NAMALWA (cell line): ENCODE measurements at regions not wholly inside any gene's neighbourhood (a gene's known extent, or its start where the extent isn't known, plus 50 kb on each side); places are given as distances from the start of the nearest gene placed in this dataset.

Experiments
- DNase-seq: peaks from one replicate; pipeline ENCODE4 v3.0.0-alpha.2; 2015; ENCODE audit warnings: low spot score

DNA sequence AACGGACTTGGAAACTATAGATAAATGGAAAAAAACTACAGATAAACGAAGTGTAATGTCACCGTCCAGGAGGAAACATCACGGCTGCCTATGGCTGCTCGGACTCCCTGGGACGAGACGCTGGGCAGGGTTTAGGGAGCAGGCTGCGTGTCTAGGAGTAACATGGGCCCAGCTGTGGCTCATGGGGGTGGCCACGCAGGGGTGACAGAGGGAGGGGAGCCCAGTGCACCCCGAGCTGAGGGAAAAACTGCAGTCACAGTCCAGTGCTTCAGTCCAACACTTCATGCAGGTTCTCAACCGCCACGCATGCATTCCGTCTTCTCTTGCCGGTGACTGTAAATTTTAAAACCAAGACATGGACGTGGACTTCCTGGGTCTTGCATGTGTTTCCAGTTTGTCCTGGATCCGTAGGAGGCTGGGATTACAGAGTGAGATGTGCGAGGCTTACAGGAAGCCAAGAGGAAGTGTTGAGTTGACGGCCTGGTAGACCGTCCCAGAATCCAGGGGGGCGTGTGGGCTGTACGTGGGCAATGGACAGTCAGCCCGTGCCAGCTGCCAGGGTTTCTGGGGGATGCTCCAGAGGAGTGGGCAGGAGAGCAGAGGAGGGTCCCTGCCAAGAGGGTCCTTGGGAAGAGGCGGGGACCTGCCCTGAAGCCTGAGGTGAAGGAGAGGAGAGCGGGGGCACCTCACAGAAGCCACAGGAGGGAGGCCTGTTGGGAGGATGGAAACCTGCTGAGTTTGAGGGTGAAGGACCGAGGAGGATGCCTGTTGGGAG, 691.4 kb downstream of the BRD1 start:
- no peak for DNase-seq

DNA sequence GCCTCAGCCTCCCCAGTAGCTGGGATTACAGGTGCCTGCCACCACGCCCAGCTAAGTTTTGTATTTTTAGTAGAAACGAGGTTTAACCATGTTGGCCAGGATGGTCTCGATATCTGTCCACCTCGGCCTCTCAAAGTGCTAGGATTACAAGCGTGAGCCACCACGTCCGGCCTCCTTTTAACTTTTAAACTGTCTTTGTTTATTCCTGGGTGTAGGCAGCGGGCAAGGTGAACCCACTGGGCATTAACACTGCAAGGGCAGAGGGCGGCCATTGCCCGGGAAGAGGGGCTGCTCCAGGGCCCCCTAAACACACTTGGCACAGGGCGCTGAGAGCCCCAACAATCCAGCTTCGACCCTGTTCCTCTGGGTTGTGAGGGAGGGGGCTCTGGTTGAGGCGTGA, 693.6 kb downstream of the BRD1 start:
- no peak for DNase-seq

- DNase-seq = no peak
Observed at GRCh38 chr22:49133541-49133940, 694.1 kb downstream of the BRD1 start.

GRCh38 chr22:49132009-49132408, 695.7 kb downstream of the BRD1 start:
- DNase-seq = no peak

GRCh38 chr22:49129736-49130135, 697.9 kb downstream of the BRD1 start:
- no peak for DNase-seq

- no peak for DNase-seq
Observed at GRCh38 chr22:49128874-49129273, 698.8 kb downstream of the BRD1 start.

DNA sequence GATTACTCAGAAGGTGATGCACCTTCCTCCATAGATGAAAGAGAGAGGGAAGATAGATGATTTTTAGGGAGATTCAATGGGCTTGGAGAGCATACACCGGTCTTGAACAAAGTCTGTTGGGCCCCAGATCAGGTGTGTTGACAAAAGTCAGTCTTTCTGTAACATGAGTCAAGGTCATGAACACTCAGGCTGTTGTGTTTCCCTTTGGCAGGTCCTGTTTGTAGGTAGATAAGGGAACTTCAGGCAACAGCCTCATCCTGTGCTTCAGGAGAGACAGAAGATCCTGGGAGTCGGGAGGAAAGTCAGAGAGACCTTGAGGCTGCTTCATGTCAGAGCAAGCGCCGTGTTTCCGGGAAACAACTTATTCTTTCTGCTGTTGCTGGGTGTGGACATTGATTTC, 703.1 kb downstream of the BRD1 start:
- no peak for DNase-seq

GRCh38 chr22:49123621-49124192, 704.0 kb downstream of the BRD1 start:
- DNase-seq = no peak

DNA sequence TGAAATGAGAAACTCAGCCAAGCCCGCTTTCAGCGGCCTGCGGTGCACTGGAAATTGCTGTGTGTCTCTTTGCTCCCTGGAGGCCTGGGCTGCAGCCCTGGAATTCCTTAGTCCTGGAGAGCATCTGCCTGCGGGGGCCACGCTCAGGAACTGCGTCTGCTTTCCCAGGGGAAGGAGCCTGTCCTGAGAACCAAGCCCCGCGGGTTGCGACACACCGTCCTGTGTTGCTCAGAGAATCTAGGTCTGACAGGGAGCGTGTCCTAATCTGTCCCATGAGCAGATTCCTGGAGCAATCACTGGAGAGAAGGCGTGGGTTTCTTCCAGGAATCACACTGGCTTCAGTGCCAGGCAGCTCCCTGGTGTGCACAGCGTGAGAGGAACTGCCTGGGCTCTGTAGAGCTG, 708.1 kb downstream of the BRD1 start:
- DNase-seq = no peak

DNA sequence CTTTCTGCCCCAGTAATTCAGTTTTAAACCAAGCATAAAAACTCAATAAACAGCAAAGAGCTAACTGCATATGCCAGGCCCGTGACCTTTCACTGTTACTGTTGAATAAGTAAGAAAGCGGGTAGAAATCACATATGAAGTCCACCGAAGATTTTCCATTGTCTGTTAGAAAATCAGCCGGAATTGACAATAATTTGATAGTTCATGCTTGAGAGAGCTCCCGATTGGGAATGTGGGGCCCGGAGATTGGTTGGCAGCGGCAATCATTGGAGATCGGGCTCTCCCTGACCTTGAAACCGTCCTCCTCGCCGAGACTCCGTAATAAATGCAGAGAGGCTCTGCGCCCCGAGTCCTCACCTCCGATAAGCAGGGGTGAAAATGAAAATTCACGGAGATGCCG, 709.6 kb downstream of the BRD1 start:
- DNase-seq = no peak

GRCh38 chr22:49117486-49117885, 710.2 kb downstream of the BRD1 start:
- no peak for DNase-seq

DNA sequence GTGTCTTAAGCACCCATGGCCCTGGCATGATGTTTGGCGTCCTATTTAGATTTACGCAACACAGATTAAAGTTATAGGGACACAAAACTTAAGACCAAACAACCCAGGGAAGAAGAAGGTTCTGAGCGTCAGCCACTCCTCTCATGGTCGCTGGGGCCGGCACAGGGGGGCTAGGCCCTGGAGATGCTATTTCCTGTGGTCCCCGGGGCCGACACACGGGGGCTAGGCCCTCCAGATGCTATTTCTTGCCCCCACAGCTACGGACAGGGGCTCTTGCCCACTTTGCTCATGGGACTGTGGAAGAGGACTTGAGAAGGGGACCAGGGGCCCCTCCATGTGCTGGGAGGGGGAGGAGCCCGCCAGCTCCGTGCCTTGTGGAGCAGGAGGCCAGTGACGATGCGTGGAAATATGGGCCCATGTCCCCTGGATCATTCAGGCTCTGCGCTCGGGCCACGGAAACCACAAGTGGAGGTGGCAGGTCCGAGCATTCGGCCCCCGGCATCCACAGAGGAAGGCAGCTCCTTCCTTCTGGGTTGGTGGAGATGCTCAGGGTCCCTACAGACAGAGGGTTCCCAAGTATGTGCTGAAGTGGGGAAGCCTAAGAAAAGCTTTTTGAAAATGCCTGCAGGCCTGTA, 711.1 kb downstream of the BRD1 start:
- DNase-seq = no peak

DNA sequence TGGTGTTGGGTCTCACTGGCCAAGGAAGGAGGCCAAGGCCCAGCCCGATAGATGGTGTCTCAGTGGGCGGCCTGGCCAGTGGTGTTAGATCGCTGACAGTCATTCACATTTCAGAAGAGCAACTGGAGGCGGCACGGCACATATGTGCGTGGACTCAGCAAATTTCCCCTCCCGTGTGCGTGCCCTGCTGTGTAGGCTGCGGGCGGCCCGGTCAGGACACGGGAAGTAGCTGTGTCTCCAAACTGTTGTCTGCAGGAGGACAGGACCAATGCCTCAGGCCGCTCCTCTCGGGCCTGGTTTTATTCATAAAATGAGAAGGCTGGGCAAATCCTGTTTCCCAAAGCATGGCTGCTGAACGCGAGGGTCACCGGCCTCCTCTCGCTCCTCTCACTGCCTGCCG, 711.7 kb downstream of the BRD1 start:
- DNase-seq = no peak

- DNase-seq = no peak
Observed at GRCh38 chr22:49115197-49115596, 712.5 kb downstream of the BRD1 start.

DNA sequence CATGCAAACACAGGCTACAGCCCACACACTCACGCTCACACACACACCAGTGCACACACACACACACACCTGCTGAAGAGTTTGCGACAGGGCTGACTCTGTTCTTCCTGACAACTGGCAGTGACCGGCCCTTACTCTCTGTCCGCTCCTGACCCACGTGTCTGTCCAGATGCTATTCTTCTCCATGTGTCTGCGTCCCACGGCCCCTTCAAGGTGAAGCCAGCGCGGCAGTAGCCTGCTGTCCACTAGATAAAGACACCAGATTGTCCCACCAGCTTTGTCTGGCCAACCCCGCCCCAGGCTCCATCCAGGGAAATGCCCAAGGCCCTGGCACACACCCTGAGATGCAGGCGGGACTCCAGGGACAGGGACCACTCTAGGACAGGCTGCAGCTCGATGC, 713.9 kb downstream of the BRD1 start:
- no peak for DNase-seq

DNA sequence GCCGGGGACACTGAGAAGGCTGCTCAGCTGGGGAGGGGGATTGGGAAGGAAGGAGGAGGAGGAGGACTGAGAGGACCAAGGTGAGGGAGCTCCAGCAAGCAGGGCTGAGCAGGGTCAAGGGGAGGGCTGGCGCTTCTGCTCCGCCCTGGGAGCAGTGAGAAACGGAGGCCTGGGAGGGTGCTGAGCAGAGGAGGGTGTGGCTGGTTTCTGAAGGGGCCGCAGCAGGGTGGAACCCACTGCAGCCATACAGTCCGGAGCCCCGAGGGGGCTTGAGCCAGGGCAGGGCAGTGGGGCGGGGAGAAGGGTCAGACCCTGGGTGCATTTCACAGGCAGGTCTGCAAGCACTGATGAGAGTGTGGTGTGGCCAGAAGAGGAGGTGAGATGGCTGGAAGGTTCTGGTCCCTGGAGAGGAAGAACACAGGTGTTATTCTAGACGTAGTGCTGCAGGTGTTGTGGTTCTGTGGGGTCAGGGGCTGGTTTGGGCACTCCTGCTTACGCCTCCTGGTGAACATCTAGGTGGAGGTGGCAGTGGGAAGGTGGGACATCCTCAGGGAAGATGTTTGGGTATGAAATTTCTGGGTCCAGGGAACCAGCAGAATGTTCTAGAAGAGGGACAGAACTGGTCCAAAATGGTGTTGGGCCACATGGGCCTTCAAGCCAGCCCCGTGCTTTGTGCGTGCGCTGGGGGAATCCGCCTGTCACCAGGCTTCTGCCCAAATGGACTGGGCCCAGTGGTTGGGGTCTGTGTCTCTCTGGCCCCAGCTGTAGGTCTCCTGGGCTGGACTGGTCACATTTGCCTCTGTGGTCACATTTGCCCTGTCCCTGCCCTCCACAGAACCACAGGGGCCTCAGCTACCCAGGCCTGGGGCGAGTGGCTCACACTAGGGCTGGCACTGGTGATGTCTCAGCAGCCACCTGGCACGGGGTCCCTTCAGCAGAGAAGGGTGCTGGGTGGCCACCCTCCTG, 714.7 kb downstream of the BRD1 start:
- no peak for DNase-seq

- DNase-seq = no peak
Observed at GRCh38 chr22:49112176-49112575, 715.5 kb downstream of the BRD1 start.

- DNase-seq = no peak
Observed at GRCh38 chr22:49111085-49111484, 716.6 kb downstream of the BRD1 start.

- DNase-seq = no peak
Observed at GRCh38 chr22:49108636-49109315, 718.9 kb downstream of the BRD1 start.

DNA sequence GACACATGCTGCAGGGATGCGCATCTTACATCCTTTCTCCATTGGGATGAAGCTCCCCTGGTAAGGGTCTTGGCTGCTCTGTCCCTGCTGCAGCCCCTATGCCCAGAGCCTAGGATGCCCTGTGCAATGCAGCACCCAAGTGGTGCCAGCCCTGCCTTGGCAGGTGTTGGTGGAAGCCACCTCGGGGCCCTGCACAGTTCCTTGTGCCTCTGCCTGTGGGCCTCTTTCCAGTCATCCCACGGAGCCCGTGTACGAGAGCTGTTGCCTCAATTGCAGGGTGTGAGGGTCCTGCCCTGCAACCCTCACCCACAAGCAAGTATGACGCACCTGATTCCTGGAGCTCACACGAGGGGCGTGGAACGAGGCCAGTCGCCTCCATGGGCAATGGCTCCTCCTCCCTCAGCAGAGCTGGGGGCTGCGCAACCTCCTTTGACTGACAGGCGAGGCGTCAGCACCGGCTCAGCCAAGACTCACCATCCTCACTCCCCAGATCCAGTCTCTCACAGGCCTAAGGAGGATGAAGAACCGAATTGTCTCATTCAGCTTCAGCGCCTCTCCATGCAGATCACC, 719.6 kb downstream of the BRD1 start:
- DNase-seq = no peak

GRCh38 chr22:49107561-49107960, 720.1 kb downstream of the BRD1 start:
- no peak for DNase-seq

GRCh38 chr22:49106842-49107152, 720.9 kb downstream of the BRD1 start:
- no peak for DNase-seq
